GM18867 (cell line): ENCODE measurements at regions not wholly inside any gene's neighbourhood (a gene's known extent, or its start where the extent isn't known, plus 50 kb on each side); places are given as distances from the start of the nearest gene placed in this dataset.
A peak's percentile ranks its signal among the peaks of the same experiment; 100 is the strongest.

Source experiments
- ATAC-seq: cut with Tn5 transposase; IDR thresholded peaks from one replicate; pipeline ENCODE4 v1.9.1; 2021; ENCODE audit warnings: mild to moderate bottlenecking, moderate library complexity; ENCODE audit not compliant: unreplicated experiment

- no peak for ATAC-seq
Measured at GRCh38 chr9:79001012-79001411, 570.8 kb upstream of the TLE4 start.

- ATAC-seq, result no peak
Measured at GRCh38 chr9:79003514-79003913, 568.3 kb upstream of the TLE4 start.

- no peak for ATAC-seq
Measured at GRCh38 chr9:79004032-79004431, 567.7 kb upstream of the TLE4 start.

GRCh38 chr9:79006546-79006945, 565.2 kb upstream of the TLE4 start:
- ATAC-seq, result peak; percentile 39

GRCh38 chr9:79007701-79008483, 563.9 kb upstream of the TLE4 start:
- ATAC-seq, result peak; percentile 94

GRCh38 chr9:79008916-79009315, 562.8 kb upstream of the TLE4 start:
- ATAC-seq, result no peak

- no peak for ATAC-seq
Measured at GRCh38 chr9:79011461-79011860, 560.3 kb upstream of the TLE4 start.

GRCh38 chr9:79012561-79012960, 559.2 kb upstream of the TLE4 start:
- no peak for ATAC-seq

GRCh38 chr9:79013715-79014610, 557.8 kb upstream of the TLE4 start:
- ATAC-seq, result no peak

- ATAC-seq, result no peak
Measured at GRCh38 chr9:79014929-79015699, 556.7 kb upstream of the TLE4 start.

- ATAC-seq, result no peak
Measured at GRCh38 chr9:79015951-79016350, 555.8 kb upstream of the TLE4 start.

GRCh38 chr9:79020276-79020675, 551.5 kb upstream of the TLE4 start:
- no peak for ATAC-seq

- no peak for ATAC-seq
Measured at GRCh38 chr9:79021084-79021483, 550.7 kb upstream of the TLE4 start.

- no peak for ATAC-seq
Measured at GRCh38 chr9:79023134-79023580, 548.6 kb upstream of the TLE4 start.

- ATAC-seq, result peak; percentile 80
Measured at GRCh38 chr9:79026316-79026715, 545.4 kb upstream of the TLE4 start.

GRCh38 chr9:79028101-79028500, 543.7 kb upstream of the TLE4 start:
- no peak for ATAC-seq

- ATAC-seq, result no peak
Measured at GRCh38 chr9:79034583-79034982, 537.2 kb upstream of the TLE4 start.

- ATAC-seq, result no peak
Measured at GRCh38 chr9:79037338-79037737, 534.4 kb upstream of the TLE4 start.

GRCh38 chr9:79040671-79041070, 531.1 kb upstream of the TLE4 start:
- no peak for ATAC-seq

GRCh38 chr9:79041266-79041665, 530.5 kb upstream of the TLE4 start:
- no peak for ATAC-seq

- no peak for ATAC-seq
Measured at GRCh38 chr9:79043916-79044315, 527.8 kb upstream of the TLE4 start.
